Calu3 (cell line): ENCODE measurements at regions not wholly inside any gene's neighbourhood (a gene's known extent, or its start where the extent isn't known, plus 50 kb on each side); places are given as distances from the start of the nearest gene placed in this dataset.
A peak's percentile ranks its signal among the peaks of the same experiment; 100 is the strongest.

ENCODE experiments used
- BruUV-seq: library from RNA; stranded (reverse); fragments of 400-500 nt; replicated peaks from 2 replicates; lab custom pipeline; 2021; lab: Mats Ljungman, UMichigan
- CTCF ChIA-PET: fragments of 300-600 bp; sonication (Branson Sonifier 250); formaldehyde crosslinking; loops from one replicate; lab custom pipeline; 2022; ENCODE audit warnings: antibody characterized with exemption; lab: Charles Lee
- DNase-seq: peaks from one replicate; pipeline ENCODE4 v3.0.0; 2022
- H3K27ac Mint-ChIP-seq: one replicate; pipeline ENCODE4 v1.8.0; 2022; ENCODE audit warnings: mixed read lengths; ENCODE audit not compliant: unreplicated experiment
- H3K27me3 Mint-ChIP-seq: one replicate; pipeline ENCODE4 v1.8.0; 2022; ENCODE audit warnings: mixed read lengths; ENCODE audit not compliant: unreplicated experiment
- H3K36me3 Mint-ChIP-seq: one replicate; pipeline ENCODE4 v1.8.0; 2022; ENCODE audit warnings: mild to moderate bottlenecking, moderate library complexity, mixed read lengths; ENCODE audit not compliant: insufficient read depth, unreplicated experiment
- H3K4me1 Mint-ChIP-seq: one replicate; pipeline ENCODE4 v1.8.0; 2022; ENCODE audit warnings: mild to moderate bottlenecking, low read depth, mixed read lengths; ENCODE audit not compliant: unreplicated experiment
- H3K4me3 Mint-ChIP-seq: one replicate; pipeline ENCODE4 v1.8.0; 2022; ENCODE audit warnings: mild to moderate bottlenecking, low read depth, moderate library complexity, mixed read lengths; ENCODE audit not compliant: unreplicated experiment
- H3K9me3 Mint-ChIP-seq: one replicate; pipeline ENCODE4 v1.8.0; 2022; ENCODE audit warnings: low read depth, mixed read lengths; ENCODE audit not compliant: unreplicated experiment
- intact Hi-C: fragments of 100-400 bp; cut with micrococcal nuclease; formaldehyde crosslinking; loops from one replicate; pipeline ENCODE4 v1.10.0; 2022; ENCODE audit not compliant: unreplicated experiment
- TF ChIP-seq, protein P1 (sequence below): fragments of 200-600 bp; IDR thresholded peaks from one replicate; pipeline ENCODE4 v1.8.0; 2022; ENCODE audit warnings: antibody characterized with exemption; ENCODE audit not compliant: unreplicated experiment

DNA sequence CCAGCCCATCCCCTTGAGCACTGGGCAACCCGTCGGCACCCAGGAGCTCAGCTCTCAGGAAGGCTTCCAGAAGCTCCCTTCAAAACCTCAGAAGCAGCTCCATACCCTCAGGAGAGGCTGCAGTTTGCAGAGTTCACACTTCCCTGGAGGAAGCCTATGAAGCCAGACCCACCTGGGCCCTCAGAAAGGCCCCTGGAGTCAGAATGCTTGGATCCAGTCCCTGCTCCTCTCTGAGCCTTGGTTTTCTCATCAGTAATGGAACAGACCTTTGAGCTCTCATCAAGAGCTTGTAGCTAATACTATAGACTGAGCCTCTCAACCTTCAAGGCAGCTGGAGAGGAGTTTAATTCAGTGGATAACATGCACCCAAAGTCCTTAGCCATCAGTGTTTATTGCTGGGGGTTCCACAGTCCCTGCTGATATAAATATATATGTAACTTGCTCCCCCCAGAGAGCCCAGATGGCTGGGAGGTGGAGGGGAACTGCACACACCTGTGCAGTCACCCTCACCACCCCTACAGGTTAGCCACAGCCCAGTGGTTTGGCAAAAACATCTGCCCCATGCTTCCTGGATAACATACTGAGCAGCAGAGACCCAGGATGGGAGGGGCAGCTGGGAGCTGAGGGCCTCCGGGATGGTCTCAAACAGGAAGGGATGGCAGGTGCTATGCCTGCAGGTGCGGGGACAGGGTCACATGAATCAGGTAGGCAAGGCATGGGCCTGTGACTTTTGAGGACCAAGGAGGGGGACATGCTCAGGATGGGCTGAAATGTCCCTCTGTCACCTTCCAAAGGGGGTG is 120.1 kb downstream of the SNX5 start:
- H3K4me1 Mint-ChIP-seq: peaks cover 16% of the 10 kb centered on the region
- no TSS peak for BruUV-seq
- no peaks in the 10 kb centered on the region for H3K27me3 Mint-ChIP-seq
- TF ChIP-seq, protein P1, sequence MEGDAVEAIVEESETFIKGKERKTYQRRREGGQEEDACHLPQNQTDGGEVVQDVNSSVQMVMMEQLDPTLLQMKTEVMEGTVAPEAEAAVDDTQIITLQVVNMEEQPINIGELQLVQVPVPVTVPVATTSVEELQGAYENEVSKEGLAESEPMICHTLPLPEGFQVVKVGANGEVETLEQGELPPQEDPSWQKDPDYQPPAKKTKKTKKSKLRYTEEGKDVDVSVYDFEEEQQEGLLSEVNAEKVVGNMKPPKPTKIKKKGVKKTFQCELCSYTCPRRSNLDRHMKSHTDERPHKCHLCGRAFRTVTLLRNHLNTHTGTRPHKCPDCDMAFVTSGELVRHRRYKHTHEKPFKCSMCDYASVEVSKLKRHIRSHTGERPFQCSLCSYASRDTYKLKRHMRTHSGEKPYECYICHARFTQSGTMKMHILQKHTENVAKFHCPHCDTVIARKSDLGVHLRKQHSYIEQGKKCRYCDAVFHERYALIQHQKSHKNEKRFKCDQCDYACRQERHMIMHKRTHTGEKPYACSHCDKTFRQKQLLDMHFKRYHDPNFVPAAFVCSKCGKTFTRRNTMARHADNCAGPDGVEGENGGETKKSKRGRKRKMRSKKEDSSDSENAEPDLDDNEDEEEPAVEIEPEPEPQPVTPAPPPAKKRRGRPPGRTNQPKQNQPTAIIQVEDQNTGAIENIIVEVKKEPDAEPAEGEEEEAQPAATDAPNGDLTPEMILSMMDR: no peak
- DNase-seq: no peak
- H3K36me3 Mint-ChIP-seq: peaks cover 3% of the 10 kb centered on the region
- CTCF ChIA-PET: interaction anchor here (1.5 kb wide), 1 partner anchor 25 kb away, joined by 3 read pairs; no protein-coding TSS in a partner anchor
- H3K4me3 Mint-ChIP-seq: no peak overlapping the region
- H3K27ac Mint-ChIP-seq: no peak overlapping the region
- H3K9me3 Mint-ChIP-seq: peaks cover 3% of the 10 kb centered on the region
- intact Hi-C loops: no loop called here

DNA sequence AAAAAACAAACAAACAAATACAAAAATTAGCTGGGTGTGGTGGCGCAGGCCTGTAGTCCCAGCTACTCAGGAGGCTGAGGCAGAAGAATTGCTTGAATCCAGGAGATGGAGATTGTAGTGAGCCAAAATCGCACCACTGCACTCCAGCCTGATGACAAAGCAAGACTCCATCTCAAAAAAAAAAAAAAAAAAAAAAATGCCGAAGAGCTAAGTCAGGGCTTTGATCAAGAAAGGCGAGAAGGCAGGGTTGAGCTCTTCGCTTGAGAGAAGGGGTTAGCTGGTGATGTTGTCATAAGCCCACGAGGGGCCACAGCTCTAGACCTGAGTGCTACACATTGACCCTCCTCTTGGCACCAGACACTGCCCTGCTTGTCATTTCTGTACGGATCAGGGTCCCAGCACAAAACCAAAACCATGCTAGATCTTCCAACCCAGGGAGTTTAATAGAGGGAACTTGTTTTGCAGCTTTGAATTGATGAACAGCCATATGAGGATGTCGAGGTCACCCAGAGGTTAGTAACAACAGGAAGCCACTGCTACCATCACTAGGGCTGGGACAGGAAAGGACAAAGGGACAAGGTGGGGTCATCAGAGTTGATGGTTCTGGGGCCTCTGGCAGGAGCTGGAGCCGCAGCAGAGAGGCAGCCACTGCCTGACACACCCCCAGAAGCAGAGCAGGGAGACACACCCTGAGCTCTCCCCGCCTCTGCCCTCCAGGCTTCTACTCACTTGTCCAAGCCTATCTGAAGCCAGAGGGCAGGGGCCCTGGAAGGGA is 122.7 kb downstream of the SNX5 start:
- peak; percentile 6 for DNase-seq
- CTCF ChIA-PET: interaction anchor here (0.9 kb wide), 1 partner anchor 28 kb away, joined by 4 read pairs; no protein-coding TSS in a partner anchor
- BruUV-seq: no TSS peak
- Mint-ChIP-seq H3K4me3 (no peak overlapping the region), H3K4me1 (peaks cover 16% of the 10 kb centered on the region), H3K27ac (no peak overlapping the region), H3K9me3 (peaks cover 3% of the 10 kb centered on the region), H3K36me3 (peaks cover 3% of the 10 kb centered on the region), H3K27me3 (no peaks in the 10 kb centered on the region)
- intact Hi-C loops: no loop called here
- TF ChIP-seq, protein P1: no peak

DNA sequence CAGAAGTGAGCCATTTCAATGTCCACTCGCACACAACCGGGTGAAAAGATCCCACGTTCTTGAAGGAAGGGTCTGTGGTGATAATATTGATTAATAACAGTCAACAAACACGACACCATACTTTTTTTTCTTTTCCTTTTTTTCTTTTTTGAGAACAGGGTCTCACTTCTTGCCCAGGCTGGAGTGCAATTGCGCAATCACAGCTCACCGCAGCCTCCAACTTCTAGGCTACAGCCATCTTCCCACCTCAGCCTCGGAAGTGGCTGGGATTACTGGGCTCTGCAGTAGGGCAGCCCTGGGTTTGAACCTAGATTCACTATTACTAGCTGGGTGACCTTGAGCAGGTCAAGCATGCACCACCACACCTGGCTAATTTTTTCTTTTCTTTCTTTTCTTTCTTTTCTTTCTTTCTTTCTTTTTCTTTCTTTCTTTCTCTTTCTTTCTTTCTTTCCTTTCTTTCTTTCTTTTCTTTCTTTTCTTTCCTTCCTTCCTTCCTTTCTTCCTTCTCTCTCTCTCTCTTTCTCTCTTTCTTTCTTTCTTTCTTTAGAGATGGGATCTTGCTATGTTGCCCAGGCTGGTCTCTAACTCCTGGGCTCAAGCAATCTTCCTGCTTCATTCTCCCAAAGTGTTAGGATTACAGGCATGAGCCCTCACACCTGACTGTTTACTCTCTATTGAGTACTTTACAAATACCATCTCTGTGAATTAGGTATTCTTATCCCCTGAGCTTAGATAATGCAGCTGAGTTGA is 123.9 kb downstream of the SNX5 start:
- Mint-ChIP-seq H3K4me3 (no peak overlapping the region), H3K27me3 (no peaks in the 10 kb centered on the region), H3K27ac (peak overlapping the region; percentile 76), H3K36me3 (peaks cover 3% of the 10 kb centered on the region), H3K9me3 (peaks cover 3% of the 10 kb centered on the region), H3K4me1 (peaks cover 16% of the 10 kb centered on the region)
- DNase-seq: no peak
- no TSS peak for BruUV-seq
- TF ChIP-seq, protein P1: no peak
- intact Hi-C loops: no loop called here
- CTCF ChIA-PET: interaction anchor here (0.9 kb wide), 1 partner anchor 29 kb away, joined by 4 read pairs; no protein-coding TSS in a partner anchor

- CTCF ChIA-PET: no interaction called here
- Mint-ChIP-seq H3K9me3 (peaks cover 3% of the 10 kb centered on the region), H3K27me3 (no peaks in the 10 kb centered on the region), H3K27ac (no peak overlapping the region), H3K4me1 (peaks cover 12% of the 10 kb centered on the region), H3K4me3 (no peak overlapping the region), H3K36me3 (no peaks in the 10 kb centered on the region)
- no peak for DNase-seq
- TF ChIP-seq, protein P1: no peak
- BruUV-seq: no TSS peak
- intact Hi-C loops: no loop called here
Measured at GRCh38 chr20:17844133-17844429, 124.5 kb downstream of the SNX5 start.
